NB4 (cell line): ENCODE measurements at regions not wholly inside any gene's neighbourhood (a gene's known extent, or its start where the extent isn't known, plus 50 kb on each side); places are given as distances from the start of the nearest gene placed in this dataset.

Source experiments
- DNase-seq: peaks from one replicate; pipeline ENCODE4 v3.0.0; 2010; ENCODE audit warnings: low read depth
- H3K4me3 ChIP-seq: one replicate; pipeline ENCODE4 v1.5.1; 2011; ENCODE audit warnings: mild to moderate bottlenecking, low read depth, low read length, moderate library complexity
- CTCF ChIP-seq: IDR thresholded peaks from one replicate; pipeline ENCODE4 v1.5.1; 2012; ENCODE audit warnings: low read depth, low read length
- MAX ChIP-seq: IDR thresholded peaks from 2 replicates; pipeline ENCODE4 v1.6.1; 2011; ENCODE audit warnings: low read depth, low read length
- MYC ChIP-seq: IDR thresholded peaks from 2 replicates; pipeline ENCODE4 v1.6.1; 2011; ENCODE audit warnings: low read depth, low read length
- POLR2A ChIP-seq: IDR thresholded peaks from 2 replicates; pipeline ENCODE4 v1.6.1; 2011; ENCODE audit warnings: mild to moderate bottlenecking; ENCODE audit not compliant: insufficient read length; ENCODE audit errors: extremely low read depth

GRCh38 chr5:98101131-98101530, 672.3 kb upstream of the RGMB start:
- no peak for DNase-seq
- no peak overlapping the region for H3K4me3 ChIP-seq
- TF ChIP-seq CTCF: no peak
- no peak for TF ChIP-seq POLR2A
- TF ChIP-seq MYC: no peak
- TF ChIP-seq MAX: no peak

- no peak for TF ChIP-seq CTCF
- no peak for TF ChIP-seq POLR2A
- no peak overlapping the region for H3K4me3 ChIP-seq
- DNase-seq: no peak
These were observed 670.5 kb upstream of the RGMB start for GRCh38 chr5:98102936-98103335.

- no peak overlapping the region for H3K4me3 ChIP-seq
- TF ChIP-seq CTCF (no peak), MAX (no peak), MYC (no peak), POLR2A (no peak)
- DNase-seq: no peak
These were observed 669.7 kb upstream of the RGMB start for GRCh38 chr5:98103807-98104206.

- no peak for DNase-seq
- TF ChIP-seq POLR2A: no peak
- TF ChIP-seq MAX: no peak
- no peak for TF ChIP-seq MYC
- TF ChIP-seq CTCF: no peak
These were observed 668.8 kb upstream of the RGMB start for GRCh38 chr5:98104454-98105188.

GRCh38 chr5:98105681-98106080, 667.8 kb upstream of the RGMB start:
- DNase-seq: no peak
- TF ChIP-seq POLR2A: no peak
- no peak for TF ChIP-seq MAX
- TF ChIP-seq MYC: no peak
- TF ChIP-seq CTCF: no peak

More at GRCh38 chr5:98104454-98105188, 668.8 kb upstream of the RGMB start:
- H3K4me3 ChIP-seq: no peak overlapping the region

More at GRCh38 chr5:98105681-98106080, 667.8 kb upstream of the RGMB start:
- no peak overlapping the region for H3K4me3 ChIP-seq
